ENCODE measurements at regions not wholly inside any gene's neighbourhood (a gene's known extent, or its start where the extent isn't known, plus 50 kb on each side); places are given as distances from the start of the nearest gene placed in this dataset.

DNA sequence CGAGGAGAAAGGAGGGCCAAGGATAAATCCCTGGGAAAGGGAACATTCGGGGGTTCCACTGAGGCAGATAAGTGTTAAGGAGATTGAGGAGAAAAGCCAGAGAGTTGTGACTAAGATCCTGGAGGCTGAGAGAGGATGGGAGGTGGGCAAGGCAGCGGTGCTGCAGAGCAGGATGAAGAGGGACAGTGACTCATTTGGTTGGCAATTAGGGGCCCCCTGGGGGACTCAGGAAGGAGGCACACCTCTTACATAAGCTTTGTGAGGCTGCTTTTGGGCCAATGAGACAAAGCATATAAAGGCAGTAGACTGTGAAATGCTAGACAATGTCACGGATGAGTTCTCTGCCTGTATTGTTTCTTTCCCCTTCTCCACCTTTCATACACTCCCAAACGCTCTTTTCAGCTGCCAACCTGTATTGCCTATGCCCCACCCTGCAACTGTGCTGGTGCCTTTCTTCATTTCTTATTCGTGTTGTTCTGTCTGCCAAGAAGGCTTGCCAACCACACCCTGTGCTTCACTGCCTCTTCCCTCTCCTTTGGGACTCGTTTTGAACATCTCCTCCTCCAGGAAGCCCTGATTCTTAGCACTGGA is 246.8 kb upstream of the KIRREL3 start:
- no peak for DNase-seq (ENCODE audit: low read depth)
- TF ChIP-seq, protein P1, sequence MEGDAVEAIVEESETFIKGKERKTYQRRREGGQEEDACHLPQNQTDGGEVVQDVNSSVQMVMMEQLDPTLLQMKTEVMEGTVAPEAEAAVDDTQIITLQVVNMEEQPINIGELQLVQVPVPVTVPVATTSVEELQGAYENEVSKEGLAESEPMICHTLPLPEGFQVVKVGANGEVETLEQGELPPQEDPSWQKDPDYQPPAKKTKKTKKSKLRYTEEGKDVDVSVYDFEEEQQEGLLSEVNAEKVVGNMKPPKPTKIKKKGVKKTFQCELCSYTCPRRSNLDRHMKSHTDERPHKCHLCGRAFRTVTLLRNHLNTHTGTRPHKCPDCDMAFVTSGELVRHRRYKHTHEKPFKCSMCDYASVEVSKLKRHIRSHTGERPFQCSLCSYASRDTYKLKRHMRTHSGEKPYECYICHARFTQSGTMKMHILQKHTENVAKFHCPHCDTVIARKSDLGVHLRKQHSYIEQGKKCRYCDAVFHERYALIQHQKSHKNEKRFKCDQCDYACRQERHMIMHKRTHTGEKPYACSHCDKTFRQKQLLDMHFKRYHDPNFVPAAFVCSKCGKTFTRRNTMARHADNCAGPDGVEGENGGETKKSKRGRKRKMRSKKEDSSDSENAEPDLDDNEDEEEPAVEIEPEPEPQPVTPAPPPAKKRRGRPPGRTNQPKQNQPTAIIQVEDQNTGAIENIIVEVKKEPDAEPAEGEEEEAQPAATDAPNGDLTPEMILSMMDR (conservative IDR thresholded peaks at IDR 0.05; ENCODE audit: low read length): no peak
- H3K4me3 ChIP-seq (ENCODE audit: low read length): no peak overlapping the region

DNA sequence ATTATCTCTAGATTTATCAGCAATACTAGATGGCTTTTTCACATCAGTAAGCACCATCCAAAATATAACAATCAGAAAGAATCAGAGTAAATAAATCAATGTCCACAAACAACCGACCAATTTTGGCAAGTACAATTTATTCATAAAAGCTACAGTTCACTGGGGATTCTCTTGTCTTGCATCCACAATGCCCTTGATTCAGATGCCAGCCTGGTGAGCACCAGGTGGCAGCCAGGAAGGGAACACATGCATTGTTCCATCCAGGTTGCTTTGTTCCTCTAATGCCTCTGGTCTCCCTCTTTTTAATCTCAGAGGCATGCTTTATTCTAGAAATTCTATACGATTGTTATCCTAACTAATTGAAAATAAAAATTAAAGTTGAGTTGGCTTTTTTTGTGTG is 242.1 kb upstream of the KIRREL3 start:
- TF ChIP-seq, protein P1 (conservative IDR thresholded peaks at IDR 0.05; ENCODE audit: low read length): no peak
- H3K4me3 ChIP-seq (ENCODE audit: low read length): no peak overlapping the region
- no peak for DNase-seq (ENCODE audit: low read depth)

DNA sequence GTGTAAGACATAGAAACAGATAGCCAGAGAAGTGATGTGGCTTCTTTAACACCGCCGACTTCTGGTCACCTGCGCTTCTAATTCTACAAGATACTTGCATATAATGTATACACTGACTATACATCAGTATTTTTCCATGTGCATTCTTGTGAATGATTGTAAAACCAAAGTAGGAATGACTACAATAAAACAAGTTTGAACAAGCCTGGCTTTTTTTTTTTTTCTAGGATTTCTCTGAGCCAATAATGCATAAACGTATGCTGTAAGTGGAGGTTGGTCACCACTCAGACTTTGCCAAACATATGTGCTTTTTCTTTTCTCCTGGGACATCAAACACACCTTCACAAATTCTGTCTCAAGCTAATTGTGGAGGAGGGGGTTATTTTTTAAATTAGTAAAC is 237.8 kb upstream of the KIRREL3 start:
- no peak for DNase-seq (ENCODE audit: low read depth)
- TF ChIP-seq, protein P1 (conservative IDR thresholded peaks at IDR 0.05; ENCODE audit: low read length): no peak

DNA sequence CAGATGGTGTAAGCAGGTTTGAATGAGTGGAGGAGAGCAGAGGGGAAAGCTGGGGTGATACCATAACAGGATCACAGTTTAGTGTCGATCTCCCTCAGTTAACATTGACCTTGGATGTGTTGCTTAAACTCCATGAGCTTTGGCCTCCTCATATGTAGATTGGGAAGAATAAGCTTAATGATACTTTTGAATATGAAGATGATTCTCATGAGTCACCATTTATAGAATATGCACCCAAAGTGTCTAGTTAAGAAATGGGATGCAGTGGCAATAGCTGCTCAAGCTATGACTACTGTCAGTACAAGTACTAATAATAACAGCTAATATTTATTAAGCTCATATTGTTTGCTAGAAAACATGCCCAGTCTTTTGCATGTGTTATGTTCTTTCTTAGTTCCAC is 236.2 kb upstream of the KIRREL3 start:
- no peak overlapping the region for H3K4me3 ChIP-seq (ENCODE audit: low read length)
- TF ChIP-seq, protein P1 (conservative IDR thresholded peaks at IDR 0.05; ENCODE audit: low read length): no peak

More for the DNA sequence above, 237.8 kb upstream of the KIRREL3 start:
- H3K4me3 ChIP-seq (ENCODE audit: low read length): no peak overlapping the region

DNA sequence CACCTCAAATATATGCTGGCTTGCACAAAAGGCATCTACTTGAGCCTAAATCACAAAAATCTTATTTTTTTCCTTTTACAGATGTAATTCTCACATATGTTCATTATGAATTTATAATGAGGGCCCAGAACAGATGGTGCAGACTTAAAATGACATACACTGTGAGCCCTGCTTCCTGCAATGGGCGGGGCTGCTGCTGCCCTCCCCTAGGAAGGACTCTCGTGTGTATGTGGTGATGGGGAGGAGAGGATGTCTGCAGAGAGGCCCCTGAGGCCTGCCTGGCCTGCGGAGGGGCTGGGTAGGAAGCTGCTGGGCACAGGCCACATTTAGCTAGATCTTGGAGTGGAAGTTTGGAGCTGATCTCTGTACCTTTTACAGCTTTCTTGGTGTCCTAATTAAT is 233.4 kb upstream of the KIRREL3 start:
- no peak for DNase-seq (ENCODE audit: low read depth)
- no peak overlapping the region for H3K4me3 ChIP-seq (ENCODE audit: low read length)
- TF ChIP-seq, protein P1 (conservative IDR thresholded peaks at IDR 0.05; ENCODE audit: low read length): no peak

More for the DNA sequence above, 236.2 kb upstream of the KIRREL3 start:
- no peak for DNase-seq (ENCODE audit: low read depth)

DNA sequence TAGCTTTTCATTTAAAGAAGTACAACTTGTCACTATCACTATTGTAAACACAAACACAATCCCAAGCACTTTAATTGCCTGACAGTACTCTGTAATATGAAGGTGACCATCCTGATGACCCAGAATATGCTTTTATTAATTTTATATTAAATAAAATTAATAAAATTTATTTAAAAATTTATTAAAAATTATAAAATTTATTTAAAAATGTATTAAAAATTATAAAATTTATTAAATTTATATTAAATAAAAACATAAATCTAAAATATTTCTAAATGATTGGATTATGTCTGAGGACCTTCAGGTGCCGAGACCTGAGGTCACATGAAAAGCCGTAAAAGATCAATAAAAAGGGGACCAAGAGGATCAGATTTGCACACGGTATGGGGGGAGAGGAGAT is 229.8 kb upstream of the KIRREL3 start:
- TF ChIP-seq, protein P1 (conservative IDR thresholded peaks at IDR 0.05; ENCODE audit: low read length): no peak
- H3K4me3 ChIP-seq (ENCODE audit: low read length): no peak overlapping the region
- DNase-seq (ENCODE audit: low read depth): no peak

DNA sequence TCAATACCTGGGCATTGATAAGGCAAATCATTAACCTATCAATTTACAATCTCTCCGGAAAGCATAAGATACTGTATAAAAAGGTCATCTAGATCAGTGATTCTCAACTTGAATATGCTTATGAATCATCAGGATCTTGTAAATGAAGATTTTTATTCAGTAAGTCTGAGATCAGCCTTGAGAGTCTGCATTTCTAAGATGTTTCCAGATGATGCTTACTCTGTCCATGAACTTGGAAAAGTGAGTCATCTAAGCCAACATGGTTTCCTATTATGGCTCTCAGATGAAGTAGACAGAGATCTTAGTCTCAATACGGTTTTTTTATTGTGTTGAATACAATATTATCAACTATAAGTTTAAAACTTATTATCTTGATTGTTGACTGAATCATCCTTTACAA is 226.4 kb upstream of the KIRREL3 start:
- no peak overlapping the region for H3K4me3 ChIP-seq (ENCODE audit: low read length)
- DNase-seq (ENCODE audit: low read depth): no peak
- TF ChIP-seq, protein P1 (conservative IDR thresholded peaks at IDR 0.05; ENCODE audit: low read length): no peak
